Right atrium auricular region (tissue), 2 donors: ENCODE measurements at regions not wholly inside any gene's neighbourhood (a gene's known extent, or its start where the extent isn't known, plus 50 kb on each side); places are given as distances from the start of the nearest gene placed in this dataset.

Source experiments
- DNase-seq: peaks from one replicate; pipeline ENCODE4 v3.0.0-alpha.2; 2019; ENCODE audit warnings: low spot score
- H3K27ac ChIP-seq, 2 donors: fragments of 200-600 bp; sonication (generic); 1 replicate in 1 of 2; 2 replicates in 1 of 2; pipeline ENCODE4 v1.5.1; 2016 to 2019
- H3K27me3 ChIP-seq, 2 donors: fragments of 200-600 bp; sonication (generic); one replicate each; pipeline versions ENCODE4 v1.5.1 to v1.6.0; 2017 to 2019
- H3K36me3 ChIP-seq: fragments of 200-600 bp; sonication (generic); one replicate; pipeline ENCODE4 v1.5.1; 2016
- H3K4me1 ChIP-seq, 2 donors: fragments of 200-600 bp; sonication (generic); one replicate each; pipeline versions ENCODE4 v1.5.1 to v1.6.0; 2017 to 2019
- H3K4me3 ChIP-seq, 2 donors: fragments of 200-600 bp; sonication (generic); 1 replicate in 1 of 2; 2 replicates in 1 of 2; pipeline ENCODE4 v1.5.1; 2017 to 2019; ENCODE audit warnings: mild to moderate bottlenecking in 1 of 2, moderate library complexity in 1 of 2
- H3K9me3 ChIP-seq, 2 donors: fragments of 200-600 bp; sonication (generic); one replicate each; pipeline ENCODE4 v1.5.1; 2019
- TF ChIP-seq, protein P1 (sequence below), 2 donors: fragments of 200-600 bp; sonication (generic); IDR thresholded peaks; one replicate each; pipeline ENCODE4 v1.5.1; 2019; ENCODE audit warnings: antibody characterized with exemption in 2 of 2

DNA sequence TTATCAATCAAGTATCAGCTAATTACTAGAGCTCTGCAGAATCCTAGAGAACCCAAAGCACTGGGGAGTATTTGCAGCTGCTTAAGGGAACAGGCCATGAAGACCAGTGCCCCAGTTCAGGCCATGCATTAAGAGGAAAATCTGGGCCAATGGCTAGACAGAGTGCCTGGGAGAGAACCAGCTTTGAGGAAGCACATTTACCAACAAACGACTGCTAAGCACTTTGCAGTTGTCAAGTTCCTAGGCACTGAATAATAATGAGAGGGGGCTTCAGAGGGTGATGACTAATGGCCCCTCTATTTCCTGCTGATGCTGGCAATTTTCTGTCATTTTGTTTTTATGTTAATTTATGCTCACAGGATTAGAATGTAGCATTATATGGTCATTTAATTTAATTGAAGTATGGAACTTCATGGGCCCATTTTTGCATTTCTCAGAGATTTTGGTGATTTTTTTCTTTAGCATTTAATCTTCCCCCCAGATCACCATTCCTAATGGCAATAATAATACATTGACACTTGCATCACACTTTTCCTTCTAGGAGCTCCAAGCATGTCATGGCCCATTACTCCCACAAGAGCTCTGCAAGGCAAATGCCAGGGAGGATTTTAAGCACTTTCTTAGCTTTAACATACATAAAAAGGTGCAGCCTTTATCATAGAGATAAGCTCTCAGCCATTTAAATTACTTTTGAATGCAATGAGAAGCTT lies 147.7 kb upstream of the SPATS2L start:
- TF ChIP-seq, protein P1, sequence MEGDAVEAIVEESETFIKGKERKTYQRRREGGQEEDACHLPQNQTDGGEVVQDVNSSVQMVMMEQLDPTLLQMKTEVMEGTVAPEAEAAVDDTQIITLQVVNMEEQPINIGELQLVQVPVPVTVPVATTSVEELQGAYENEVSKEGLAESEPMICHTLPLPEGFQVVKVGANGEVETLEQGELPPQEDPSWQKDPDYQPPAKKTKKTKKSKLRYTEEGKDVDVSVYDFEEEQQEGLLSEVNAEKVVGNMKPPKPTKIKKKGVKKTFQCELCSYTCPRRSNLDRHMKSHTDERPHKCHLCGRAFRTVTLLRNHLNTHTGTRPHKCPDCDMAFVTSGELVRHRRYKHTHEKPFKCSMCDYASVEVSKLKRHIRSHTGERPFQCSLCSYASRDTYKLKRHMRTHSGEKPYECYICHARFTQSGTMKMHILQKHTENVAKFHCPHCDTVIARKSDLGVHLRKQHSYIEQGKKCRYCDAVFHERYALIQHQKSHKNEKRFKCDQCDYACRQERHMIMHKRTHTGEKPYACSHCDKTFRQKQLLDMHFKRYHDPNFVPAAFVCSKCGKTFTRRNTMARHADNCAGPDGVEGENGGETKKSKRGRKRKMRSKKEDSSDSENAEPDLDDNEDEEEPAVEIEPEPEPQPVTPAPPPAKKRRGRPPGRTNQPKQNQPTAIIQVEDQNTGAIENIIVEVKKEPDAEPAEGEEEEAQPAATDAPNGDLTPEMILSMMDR (IDR thresholded peaks at IDR 0.05) = no peak
- H3K4me1 ChIP-seq = peaks cover 0 to 7% of the 10 kb centered on the region in 2 donors
- H3K27me3 ChIP-seq = no peaks in the 10 kb centered on the region
- H3K4me3 ChIP-seq = no peak overlapping the region
- DNase-seq = no peak
- H3K36me3 ChIP-seq = no peaks in the 10 kb centered on the region
- no peaks in the 10 kb centered on the region for H3K9me3 ChIP-seq
- no peak overlapping the region for H3K27ac ChIP-seq

DNA sequence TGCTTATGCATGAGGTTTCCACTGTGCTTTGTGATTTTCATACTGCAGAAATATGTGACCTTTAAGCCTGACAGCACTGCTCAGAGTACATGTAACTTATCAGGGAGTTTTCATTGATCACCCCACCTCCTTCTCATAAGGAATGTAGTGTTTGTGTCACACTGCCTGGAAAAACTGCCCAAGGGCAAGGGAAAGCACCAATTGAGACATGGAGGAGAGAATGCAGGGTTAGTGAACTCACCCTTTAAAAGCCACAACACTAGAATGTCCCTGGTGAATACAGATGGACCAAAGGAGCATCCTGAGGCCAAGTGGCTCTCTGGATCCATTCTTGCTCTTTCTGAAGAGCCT lies 147.2 kb upstream of the SPATS2L start:
- DNase-seq = no peak
- TF ChIP-seq, protein P1 (IDR thresholded peaks at IDR 0.05) = no peak
- no peaks in the 10 kb centered on the region for H3K36me3 ChIP-seq
- no peaks in the 10 kb centered on the region for H3K9me3 ChIP-seq
- H3K4me3 ChIP-seq = no peak overlapping the region
- no peaks in the 10 kb centered on the region for H3K27me3 ChIP-seq
- H3K4me1 ChIP-seq = peaks cover 0 to 7% of the 10 kb centered on the region in 2 donors
- H3K27ac ChIP-seq = no peak overlapping the region

DNA sequence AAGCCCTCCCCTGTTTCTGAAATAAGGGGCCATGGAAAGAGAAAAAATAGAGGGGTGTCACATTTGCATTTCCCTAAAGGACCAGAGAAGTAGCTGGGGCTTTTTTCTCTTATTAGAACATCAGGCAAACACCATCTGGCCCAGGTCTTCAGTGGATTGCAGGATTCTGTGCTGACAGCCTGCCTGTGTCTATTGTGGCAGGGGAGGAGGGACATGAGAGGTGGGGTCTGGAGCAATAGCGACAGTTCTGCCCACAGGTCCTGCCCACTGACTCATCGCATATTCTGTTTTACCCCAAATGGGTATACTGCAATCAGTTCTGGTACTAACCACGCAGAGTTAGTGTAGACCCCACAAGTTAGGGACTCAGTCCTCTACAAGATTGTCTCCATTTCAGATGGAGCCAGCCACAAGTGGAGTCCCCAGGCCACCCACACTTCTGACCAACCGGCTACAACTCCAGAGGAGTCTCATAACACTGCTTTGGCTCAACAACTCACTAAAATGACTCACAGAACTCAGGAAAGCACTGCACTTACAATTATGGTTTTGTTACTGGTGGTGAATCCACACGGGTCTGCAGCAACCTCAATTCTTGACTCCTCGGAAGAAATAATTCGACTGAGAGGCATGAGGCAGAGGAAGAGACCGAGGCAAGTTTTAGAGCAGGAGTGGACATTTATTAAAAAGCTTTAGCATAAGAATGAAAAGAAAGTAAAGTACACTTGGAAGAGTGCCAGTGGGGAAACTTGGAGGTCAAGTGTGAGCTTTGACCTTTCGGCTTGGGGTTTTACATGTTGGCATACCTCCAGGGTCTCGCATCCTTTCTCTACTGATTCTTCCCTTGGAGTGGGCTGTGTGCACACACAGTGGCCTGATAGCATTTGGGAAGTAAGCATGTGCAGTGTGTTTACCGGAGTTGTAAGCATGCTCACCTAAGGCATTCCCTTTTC lies 146.4 kb upstream of the SPATS2L start:
- no peak for DNase-seq
- H3K4me3 ChIP-seq = no peak overlapping the region
- H3K4me1 ChIP-seq = peaks cover 0 to 7% of the 10 kb centered on the region in 2 donors
- TF ChIP-seq, protein P1 (IDR thresholded peaks at IDR 0.05) = no peak
- H3K27me3 ChIP-seq = no peaks in the 10 kb centered on the region
- H3K9me3 ChIP-seq = peaks cover 0 to under 1% of the 10 kb centered on the region in 2 donors
- no peak overlapping the region for H3K27ac ChIP-seq
- no peaks in the 10 kb centered on the region for H3K36me3 ChIP-seq

DNA sequence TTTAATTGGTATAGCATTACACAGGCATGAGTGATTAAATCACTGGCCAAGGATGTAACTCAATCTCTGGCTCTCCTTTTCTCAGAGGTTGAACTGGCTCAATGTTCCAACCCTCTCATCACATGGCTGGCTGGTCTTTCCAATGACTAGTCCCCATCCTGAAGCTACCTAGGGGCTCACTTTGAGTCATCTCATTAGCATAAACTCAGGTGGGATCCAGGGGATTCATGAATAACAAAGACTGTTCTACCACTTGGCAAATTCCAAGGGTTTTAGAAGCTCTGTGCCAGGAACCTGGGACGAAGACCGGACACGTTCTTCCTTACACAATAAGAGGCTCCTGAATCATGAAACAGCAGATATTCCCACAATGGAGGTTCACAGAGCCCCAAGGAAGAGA lies 145.0 kb upstream of the SPATS2L start:
- H3K27ac ChIP-seq = no peak overlapping the region
- TF ChIP-seq, protein P1 (IDR thresholded peaks at IDR 0.05) = no peak
- no peak overlapping the region for H3K4me3 ChIP-seq
- H3K27me3 ChIP-seq = no peaks in the 10 kb centered on the region
- peaks cover 0 to 11% of the 10 kb centered on the region in 2 donors for H3K9me3 ChIP-seq
- H3K36me3 ChIP-seq = no peaks in the 10 kb centered on the region
- no peak for DNase-seq
- no peaks in the 10 kb centered on the region for H3K4me1 ChIP-seq

DNA sequence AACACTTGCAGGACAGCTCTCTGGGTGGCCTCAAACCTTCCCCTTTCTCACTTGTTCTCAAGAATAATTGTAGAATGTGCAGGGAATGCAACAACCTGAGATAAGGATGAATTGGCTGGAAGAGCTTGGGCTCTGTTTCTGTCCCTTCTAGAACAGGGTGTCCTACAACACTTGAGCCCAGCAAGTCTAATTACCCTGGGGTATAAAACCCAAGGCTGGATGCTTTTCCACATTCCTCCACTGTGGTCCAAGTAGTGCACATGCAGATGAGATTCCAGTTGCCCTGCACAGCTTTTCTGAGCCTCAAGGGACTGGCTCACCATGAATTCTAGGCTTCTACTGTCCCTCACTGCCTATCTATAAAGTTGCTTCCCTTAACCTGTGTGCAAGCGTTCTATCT lies 140.8 kb upstream of the SPATS2L start:
- TF ChIP-seq, protein P1 (IDR thresholded peaks at IDR 0.05) = no peak
- no peak overlapping the region for H3K4me3 ChIP-seq
- H3K9me3 ChIP-seq = peaks cover 0 to 11% of the 10 kb centered on the region in 2 donors
- no peak for DNase-seq
- no peak overlapping the region for H3K27ac ChIP-seq
- no peaks in the 10 kb centered on the region for H3K4me1 ChIP-seq
- H3K27me3 ChIP-seq = no peaks in the 10 kb centered on the region
- H3K36me3 ChIP-seq = no peaks in the 10 kb centered on the region
